Endothelial cell of umbilical vein (primary cell): ENCODE measurements at regions not wholly inside any gene's neighbourhood (a gene's known extent, or its start where the extent isn't known, plus 50 kb on each side); places are given as distances from the start of the nearest gene placed in this dataset.

Source experiments
- EZH2 ChIP-seq: IDR thresholded peaks from 2 replicates; pipeline ENCODE4 v1.6.1; 2012; ENCODE audit warnings: borderline replicate concordance, low read depth, mild to moderate bottlenecking, moderate library complexity, low read length, inconsistent platforms; ENCODE audit not compliant: severe bottlenecking
- FOS ChIP-seq: IDR thresholded peaks from 2 replicates; pipeline ENCODE4 v1.6.1; 2011; ENCODE audit warnings: mild to moderate bottlenecking, low read length, moderate library complexity, borderline replicate concordance; ENCODE audit not compliant: insufficient read depth
- POLR2A ChIP-seq: IDR thresholded peaks from 2 replicates; pipeline ENCODE4 v1.6.1; 2012; ENCODE audit warnings: low read depth, mild to moderate bottlenecking, control low read depth, low read length
- POLR2AphosphoS5 ChIP-seq: IDR thresholded peaks from 2 replicates; pipeline ENCODE4 v1.6.1; 2012; ENCODE audit warnings: low read depth, mild to moderate bottlenecking, control low read depth, low read length, moderate library complexity; ENCODE audit not compliant: insufficient read depth
- TF ChIP-seq, protein P1 (sequence below), 2 donors: IDR thresholded peaks; 1 replicate in 1 of 2; 2 replicates in 1 of 2; pipeline ENCODE4 v1.5.1; 2011; ENCODE audit warnings: low read length in 2 of 2, mild to moderate bottlenecking in 2 of 2, moderate library complexity in 2 of 2, control low read depth in 1 of 2, inconsistent platforms in 1 of 2, low read depth in 1 of 2; ENCODE audit not compliant: insufficient read depth in 1 of 2; ENCODE audit errors: extremely low read depth in 1 of 2

DNA sequence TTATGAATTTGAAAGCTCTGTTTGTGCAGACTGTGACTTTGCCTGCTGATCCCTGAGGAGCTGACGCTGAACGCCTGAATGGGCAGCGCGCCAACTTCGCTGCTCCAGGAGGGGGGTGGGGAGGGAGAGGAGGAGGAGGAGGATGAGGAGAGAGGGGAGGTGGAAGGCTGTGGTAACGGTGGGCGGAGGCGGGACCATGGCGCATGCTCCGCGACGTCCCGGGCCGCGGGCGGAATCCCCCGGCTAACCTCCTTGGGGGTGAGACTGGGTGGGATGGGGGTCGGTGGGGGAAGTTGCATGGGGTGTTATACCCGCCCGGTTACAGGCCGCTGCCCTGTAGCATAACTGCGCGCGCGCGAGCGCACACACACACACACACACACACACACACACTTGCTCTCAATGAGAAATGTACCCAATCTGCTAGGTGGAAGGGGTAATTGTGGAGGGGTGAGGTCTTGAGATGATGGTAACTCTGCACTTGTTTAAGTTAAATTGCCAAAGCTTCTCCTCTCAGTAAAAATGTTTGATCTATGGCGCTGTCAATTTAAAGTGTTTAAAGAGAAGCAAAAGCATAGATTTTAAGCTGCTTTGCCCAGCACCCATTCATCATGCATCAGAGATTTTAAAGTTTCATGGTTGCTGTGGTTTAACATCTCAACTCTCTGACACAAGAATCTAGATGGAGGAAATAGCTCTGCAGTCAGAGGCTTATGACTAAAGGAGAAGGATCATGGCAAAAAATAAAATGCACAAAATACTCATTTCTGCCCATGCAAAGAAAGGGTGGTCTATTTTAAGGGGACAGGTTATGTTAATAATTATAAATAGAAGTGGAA is 76.6 kb upstream of the TBCA start:
- TF ChIP-seq, protein P1, sequence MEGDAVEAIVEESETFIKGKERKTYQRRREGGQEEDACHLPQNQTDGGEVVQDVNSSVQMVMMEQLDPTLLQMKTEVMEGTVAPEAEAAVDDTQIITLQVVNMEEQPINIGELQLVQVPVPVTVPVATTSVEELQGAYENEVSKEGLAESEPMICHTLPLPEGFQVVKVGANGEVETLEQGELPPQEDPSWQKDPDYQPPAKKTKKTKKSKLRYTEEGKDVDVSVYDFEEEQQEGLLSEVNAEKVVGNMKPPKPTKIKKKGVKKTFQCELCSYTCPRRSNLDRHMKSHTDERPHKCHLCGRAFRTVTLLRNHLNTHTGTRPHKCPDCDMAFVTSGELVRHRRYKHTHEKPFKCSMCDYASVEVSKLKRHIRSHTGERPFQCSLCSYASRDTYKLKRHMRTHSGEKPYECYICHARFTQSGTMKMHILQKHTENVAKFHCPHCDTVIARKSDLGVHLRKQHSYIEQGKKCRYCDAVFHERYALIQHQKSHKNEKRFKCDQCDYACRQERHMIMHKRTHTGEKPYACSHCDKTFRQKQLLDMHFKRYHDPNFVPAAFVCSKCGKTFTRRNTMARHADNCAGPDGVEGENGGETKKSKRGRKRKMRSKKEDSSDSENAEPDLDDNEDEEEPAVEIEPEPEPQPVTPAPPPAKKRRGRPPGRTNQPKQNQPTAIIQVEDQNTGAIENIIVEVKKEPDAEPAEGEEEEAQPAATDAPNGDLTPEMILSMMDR (IDR thresholded peaks at IDR 0.05; ENCODE audit: extremely low read depth in 1 of 2, insufficient read depth in 1 of 2, low read depth in 1 of 2, low read length in 2 of 2) = no peak
- TF ChIP-seq FOS (no peak), POLR2A (no peak), EZH2 (no peak), POLR2AphosphoS5 (no peak)
